Head of caudate nucleus (tissue), 42 donors: ENCODE measurements at regions not wholly inside any gene's neighbourhood (a gene's known extent, or its start where the extent isn't known, plus 50 kb on each side); places are given as distances from the start of the nearest gene placed in this dataset.

Experiments used
- DNase-seq, 42 donors: peaks; one replicate each; pipeline versions ENCODE4 v3.0.0 to v3.0.0-alpha.2; 2020 to 2021; ENCODE audit warnings: mixed read lengths in 7 of 42
- intact Hi-C: fragments of 100-400 bp; cut with DNase I; formaldehyde crosslinking; loops from one replicate; pipeline ENCODE4 v1.15.0; 2022

DNA sequence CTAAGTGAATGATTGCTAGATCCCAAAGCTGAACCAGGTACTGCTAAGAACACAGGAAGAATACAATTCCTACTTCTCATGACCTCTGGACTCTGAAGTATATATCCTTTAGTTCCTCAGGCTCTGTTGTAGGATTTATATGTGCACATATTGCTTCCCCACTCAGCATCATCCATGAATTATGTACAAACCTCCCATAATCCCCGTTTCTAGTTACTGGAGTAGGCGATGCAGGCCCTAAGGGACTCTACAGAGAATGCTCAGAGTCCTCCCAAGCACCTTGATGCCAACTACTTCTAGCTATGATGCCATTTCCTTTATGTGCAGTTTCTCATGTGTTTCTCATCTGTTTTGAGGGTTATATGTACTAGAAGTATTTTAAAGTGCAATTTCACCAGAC lies 154.9 kb upstream of the EPHA7 start:
- intact Hi-C loops = no loop called here
- DNase-seq = no peak

DNA sequence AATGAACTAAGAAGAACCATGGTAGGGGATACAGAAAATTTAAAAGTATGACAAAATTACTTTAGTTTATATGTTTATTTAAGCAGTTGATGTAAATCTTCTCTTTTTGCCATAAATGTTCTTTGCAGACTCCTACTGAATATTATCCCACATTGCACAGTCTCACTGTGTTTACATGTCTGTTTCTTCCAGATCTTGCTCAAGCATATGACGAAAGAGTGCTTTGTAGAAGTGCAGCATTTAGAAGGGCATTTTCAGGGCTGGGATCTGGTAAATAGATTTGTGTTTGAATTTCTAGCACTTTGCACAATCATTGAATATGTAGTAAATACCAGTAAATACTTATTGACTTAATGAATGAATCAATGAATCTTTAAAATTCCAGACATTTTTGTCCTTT lies 152.0 kb upstream of the EPHA7 start:
- DNase-seq = no peak
- intact Hi-C loops = no loop called here

DNA sequence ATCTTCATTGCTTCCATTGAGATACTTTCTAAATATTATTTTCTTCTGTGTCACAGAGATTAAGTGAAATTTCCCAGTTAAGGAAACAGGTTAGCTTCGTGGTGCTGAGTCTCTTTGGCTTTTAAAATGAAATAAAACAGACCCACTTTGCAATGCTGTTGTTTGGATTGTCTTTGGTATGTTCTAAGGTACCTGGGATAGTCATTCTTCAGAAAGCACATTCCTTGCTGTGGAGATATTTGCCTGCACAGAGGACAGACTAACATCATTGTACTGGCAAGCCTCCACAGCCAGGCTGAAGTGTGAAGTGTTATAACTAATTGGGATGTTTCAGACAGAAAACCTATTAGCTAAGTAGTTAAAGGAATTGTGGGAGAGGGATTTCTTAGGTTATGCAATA lies 148.8 kb upstream of the EPHA7 start:
- intact Hi-C loops = no loop called here
- no peak for DNase-seq

DNA sequence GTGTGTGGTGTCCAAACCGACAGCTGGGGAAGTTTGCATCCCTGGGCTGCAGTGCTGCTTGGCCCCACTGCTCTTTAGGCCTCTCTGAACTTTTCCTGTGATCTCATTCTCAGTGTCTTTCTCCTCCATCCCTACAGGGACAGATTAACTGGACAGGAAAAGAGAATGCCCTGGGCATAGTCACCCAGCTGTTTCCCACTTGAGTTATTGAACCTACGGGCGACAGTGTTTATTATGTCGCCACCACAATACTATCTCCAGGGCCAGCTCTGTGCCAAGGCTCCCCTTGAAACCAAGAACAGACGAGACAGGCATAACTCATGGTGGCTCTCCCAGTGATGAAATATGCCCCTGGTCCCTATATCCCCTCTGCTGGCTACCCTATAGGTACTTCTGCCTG lies 147.8 kb upstream of the EPHA7 start:
- DNase-seq = no peak

DNA sequence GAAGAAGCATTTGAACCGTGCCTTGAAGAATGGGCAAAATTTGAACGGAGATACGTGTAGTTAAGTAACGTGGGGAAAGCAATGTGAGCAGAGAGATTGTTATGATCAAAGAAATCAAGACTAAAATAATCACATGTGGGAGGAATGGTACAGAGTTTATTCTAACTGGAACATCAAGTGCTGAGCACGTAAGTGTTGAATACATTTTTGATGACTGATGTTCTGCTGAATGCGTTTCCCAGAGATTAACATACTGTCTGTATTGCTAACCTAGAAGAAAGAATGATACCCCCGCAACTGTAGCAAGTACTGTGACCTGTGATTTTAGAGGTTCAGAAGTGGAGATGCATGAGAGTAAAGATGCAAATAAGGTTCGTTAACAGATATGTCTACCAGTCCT lies 146.9 kb upstream of the EPHA7 start:
- intact Hi-C loops = no loop called here
- peak in 10 of 42 donors; percentile 5 to 65 (median 27) for DNase-seq

More for the DNA sequence above, 147.8 kb upstream of the EPHA7 start:
- intact Hi-C loops = no loop called here

DNA sequence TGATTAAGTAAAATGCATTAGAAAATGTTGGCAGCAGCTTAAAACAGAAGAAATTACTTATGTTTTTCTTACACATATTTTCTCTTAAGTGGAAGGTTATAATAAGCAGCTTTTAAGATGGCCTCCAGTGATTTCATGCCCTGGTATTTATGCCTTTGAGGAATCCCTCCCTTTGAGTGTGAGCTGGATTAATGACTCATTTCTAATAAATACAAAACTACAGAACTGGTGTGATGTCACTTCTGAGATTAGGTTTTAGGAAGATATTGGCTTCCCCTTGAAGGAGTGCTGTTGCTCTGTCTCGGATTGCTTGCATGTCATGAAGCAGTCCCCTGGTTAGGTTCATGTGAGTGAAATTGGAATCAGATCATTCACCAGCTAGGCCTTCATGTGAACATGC lies 143.2 kb upstream of the EPHA7 start:
- intact Hi-C loops = no loop called here
- DNase-seq = no peak

DNA sequence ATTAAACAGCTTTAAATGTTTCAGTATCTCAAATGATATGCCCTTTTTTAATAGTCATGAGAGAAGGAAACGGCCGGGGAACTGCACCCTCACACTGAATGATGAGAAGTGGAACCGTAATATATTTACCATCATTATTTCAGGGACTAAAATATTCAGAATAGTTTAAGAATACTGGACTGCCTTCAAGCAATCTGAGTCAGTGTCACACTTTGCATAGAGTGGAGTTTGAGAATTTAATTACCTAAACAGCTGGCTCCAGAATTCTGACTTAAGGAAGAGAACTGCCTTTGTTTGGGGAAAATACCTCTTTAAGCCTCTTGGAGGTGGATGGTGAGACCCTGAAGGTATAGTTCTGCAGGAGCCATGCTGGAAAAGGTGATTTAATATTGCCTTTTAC lies 135.9 kb upstream of the EPHA7 start:
- no peak for DNase-seq

DNA sequence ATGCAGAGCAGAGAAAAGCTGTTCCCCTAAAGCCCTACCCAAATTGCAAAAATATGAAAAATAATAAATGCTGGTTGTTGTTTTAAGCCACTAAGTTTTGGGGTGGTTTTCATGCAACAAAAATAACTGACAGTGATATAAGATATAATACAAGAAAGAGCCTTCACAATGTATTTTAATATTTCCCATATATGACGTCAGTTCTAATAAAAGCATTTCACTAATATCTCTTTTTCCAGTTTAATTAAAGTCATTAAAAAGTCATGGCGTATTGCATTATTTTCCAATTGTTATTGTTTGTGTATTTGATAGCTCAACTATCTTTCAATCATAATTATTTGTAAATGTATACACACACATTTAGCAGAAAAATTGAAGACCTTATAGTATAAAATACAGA lies 134.7 kb upstream of the EPHA7 start:
- intact Hi-C loops = no loop called here
- DNase-seq = no peak

More for the DNA sequence above, 135.9 kb upstream of the EPHA7 start:
- intact Hi-C loops = no loop called here

DNA sequence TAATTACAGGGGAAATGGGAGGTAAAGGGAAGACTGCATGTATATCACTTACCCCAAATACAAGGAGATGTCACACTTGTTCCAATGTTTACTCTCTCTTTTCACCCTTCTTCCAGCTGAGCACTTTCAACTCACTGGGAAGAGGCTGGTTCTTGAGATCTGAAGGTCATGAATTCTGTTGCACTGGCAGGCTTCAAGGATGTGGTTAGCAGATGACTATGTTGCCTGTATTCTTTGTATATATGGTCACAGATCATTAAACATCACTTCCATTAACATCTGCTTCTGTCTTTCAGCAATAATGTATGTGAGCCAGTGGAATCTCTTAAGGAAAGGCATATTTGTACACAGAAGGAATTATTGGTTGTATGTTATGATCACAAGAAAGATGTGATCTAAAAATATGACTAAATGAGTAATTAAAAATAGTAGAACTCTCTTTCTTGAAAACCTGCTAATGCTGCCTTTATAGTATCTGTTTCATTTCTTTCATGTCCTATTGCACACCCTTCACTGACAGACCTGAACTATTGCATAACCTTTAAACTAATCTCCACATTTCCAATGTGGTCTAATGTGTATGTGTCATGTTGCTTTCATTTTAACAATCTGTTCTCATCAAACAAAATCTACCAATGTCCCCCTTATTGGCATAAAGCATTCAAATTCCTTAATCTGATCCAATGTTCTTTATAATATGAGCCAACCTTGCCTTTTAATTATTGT lies 131.4 kb upstream of the EPHA7 start:
- DNase-seq = no peak
- intact Hi-C loops = no loop called here

DNA sequence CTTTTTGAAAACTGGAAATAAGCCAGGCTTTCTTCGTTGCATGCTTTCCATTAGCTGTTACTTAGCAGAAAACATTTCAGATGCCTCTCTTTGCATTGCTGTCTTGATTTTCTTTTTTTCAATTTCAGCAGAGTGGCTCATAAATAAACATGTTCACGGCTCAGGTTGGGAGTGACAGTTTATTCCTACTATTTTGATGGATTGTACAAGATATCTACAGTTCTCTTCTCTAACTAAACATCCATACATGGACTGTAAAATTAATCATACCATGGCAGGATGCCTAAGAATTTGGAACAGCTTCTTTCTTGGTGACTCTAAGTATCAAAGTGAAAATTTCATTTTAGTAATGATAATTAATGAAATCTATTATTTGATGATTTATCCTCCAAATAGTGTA lies 130.5 kb upstream of the EPHA7 start:
- no peak for DNase-seq
- intact Hi-C loops = no loop called here

DNA sequence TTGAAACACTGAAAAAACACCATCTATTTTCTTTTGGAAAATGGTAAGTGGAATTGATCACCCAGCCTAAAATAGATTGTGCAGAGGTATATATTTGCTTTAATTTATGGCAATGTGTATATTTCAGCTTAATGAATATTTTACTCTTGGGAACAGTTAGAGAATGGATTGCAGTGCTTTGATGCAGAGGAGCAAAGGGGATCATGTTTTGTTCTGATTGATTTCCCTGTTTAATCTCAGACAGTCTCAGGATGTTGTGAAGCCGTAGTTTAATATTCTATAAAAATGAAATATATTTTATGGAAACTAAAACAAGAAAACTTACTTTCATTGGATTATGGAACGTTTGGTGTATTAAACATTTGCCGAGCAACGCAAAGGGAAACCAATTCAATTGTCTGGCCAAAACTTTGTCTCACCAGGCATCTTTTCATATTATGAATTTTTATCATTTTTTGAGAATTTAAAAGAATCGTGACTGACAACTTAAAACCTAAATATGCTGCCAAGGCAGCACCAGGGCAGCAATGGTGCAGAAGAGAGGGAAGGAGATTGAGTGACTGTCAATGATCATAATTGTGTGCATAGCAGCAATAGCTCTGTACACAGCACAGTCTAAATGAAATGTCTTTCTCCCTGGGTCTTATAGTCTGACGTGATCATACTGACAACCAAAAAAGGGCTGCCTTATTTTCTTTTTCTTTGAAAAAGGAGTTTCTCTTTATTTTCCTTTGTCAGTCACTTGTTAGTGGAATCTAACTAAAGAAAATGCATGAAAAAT lies 105.5 kb upstream of the EPHA7 start:
- intact Hi-C loops = no loop called here
- no peak for DNase-seq

DNA sequence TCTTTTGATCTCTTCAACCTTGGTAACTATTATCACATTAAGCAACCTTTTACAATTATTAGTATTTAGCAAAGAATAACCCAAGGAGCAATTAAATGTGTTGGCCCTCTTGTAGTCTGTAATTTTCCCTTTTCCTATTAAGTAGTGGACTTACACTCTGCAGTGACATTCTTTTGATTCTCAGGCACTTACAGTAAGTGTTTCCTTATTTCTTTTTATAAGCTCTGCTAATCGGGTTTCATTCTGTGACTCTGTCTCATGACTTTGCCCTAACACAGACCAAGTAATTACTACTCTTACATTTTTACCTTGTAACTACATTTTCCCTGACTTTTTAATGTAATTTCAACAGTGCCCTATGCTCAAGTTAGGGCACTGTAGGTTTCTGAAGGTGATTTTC lies 104.0 kb upstream of the EPHA7 start:
- intact Hi-C loops = no loop called here
- DNase-seq = no peak

DNA sequence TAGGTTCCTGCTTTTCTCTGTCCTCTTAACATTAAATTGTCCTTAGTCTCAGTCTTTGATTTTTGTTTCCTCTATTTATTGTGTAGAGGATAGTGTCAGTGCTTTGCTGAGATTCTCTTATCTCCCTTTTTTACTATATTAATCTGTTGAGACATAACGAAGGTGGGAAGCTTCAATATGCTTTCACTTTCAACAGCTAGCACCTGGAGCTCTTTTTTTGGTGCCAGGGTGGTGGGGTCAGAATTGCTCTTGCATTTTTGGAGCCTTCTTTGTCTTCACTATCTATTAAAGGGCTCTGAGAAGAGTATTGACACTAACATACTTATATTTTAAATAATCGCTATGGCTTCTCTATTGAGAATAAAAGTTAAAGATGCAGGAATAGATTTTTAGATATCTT lies 97.1 kb upstream of the EPHA7 start:
- DNase-seq = no peak
- intact Hi-C loops = no loop called here

DNA sequence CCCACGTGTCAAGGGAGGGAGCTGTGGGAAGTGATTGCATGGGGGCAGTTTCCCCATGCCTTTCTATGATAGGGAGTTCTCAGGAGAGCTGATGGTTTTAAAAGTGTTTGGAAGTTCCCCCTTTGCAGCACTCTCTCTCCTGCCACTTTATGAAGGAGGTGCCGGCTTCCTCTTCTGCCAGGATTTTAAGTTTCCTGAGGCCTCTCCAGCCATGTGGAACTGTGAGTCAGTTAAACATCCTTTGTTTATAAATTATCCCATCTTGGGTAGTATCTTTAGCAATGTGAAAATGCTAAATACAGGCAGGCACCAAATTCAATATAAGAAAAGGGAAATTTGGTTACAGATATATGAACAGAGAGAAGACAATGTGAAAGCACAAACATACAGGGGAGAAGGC lies 96.4 kb upstream of the EPHA7 start:
- DNase-seq = no peak
- intact Hi-C loops = no loop called here

DNA sequence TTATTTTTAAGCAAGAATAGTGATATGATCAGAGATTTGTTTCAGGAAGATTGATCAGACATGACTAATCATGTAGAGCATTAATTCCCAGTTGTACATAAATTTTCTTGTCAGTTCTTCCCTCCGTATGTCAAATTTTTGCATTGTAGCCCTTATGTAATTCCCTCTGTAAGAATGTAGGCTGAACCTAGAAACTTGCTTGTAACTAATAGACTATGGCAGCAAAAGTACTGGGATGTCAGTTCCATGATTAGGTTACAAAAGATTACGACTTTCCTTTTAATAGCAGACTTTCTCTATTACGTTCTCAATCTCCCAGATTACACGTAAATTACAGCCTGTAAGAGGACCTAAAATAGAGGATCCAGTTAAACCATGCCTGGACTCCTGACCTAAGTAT lies 79.4 kb upstream of the EPHA7 start:
- peak in 1 of 42 donors; percentile 6 for DNase-seq
- intact Hi-C loops = no loop called here

DNA sequence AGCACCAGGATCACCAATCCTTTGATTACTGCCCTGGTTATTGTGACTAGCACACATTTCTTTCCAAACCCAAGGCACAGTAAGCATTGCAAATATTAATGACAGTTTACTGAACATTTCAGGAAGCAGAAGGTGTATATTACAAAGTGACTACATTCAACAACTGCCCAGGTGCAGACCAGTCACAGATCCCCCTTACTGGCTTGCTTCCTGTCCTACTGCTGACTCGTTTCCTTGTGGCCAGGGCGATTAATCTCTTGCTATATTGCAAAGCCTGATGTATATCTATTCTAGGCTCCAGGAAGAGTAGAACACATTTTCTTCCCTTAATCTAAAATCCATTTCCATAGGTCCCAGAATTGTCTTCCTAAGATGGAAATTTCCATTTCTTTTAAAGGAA lies 77.2 kb upstream of the EPHA7 start:
- intact Hi-C loops = no loop called here
- no peak for DNase-seq

DNA sequence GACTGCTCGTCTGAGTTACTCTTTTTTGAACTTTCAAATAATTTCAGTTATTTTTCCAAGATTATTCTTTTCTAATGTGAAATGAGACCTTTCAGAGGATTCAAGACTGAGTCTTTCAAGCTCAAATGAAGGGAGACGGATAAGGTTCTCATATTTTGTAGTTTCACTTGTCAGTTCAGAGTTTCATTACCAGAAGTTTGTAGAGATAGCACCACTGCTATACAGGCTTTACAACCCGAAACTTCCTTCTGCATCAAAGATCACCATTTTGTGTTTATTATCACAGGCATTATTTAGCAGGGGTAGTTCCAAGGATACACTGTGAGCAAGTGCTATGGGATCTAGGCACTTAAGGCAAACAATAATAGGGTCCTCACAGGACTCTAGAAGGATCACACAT lies 74.7 kb upstream of the EPHA7 start:
- no peak for DNase-seq
- intact Hi-C loops = no loop called here

DNA sequence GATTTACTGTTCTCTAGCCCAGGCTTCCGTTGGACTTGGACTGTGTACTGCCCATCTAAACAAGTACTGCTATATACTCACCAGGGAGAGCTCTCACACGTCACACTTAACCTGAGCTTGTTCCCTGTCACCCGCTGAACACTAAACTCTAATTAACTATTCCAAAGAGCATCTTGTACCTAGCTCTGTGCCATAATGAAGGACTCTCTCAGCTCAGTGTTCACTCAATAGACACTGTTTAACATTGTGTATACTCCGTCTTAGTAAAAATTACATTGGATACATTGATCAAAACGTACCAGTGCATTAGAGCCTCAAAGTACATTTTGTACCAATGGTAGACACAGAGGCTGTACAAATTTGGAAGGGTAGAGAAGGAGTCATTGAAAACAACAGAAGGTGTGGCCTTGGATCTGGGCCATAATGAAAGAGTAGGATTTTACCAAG lies 55.4 kb upstream of the EPHA7 start:
- intact Hi-C loops = no loop called here
- no peak for DNase-seq

DNA sequence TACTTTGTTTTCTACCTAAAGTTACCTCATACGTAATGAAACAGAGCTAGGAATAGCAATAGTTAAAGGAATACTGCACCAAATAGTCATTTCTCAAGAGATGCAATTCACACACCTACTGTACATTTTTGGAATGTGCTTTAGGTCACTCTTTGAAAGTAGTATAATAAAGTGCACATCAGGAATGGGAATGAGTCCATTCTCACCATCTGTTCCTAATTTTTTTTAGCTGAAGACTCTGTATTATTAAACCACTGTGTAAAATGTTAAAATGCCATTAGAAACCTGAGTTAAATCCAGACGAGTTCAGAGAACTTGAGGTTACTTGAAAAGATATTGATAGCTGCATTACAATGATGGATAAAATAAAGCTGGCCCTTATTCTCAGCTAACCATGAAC lies 51.9 kb upstream of the EPHA7 start:
- intact Hi-C loops = no loop called here
- DNase-seq = no peak
